Esophagus muscularis mucosa (tissue), 4 donors: ENCODE measurements at regions not wholly inside any gene's neighbourhood (a gene's known extent, or its start where the extent isn't known, plus 50 kb on each side); places are given as distances from the start of the nearest gene placed in this dataset.

ENCODE experiments used
- EP300 ChIP-seq: sonication (generic); formaldehyde crosslinking; IDR thresholded peaks from one replicate; pipeline ENCODE4 v1.6.1; 2017; ENCODE audit warnings: antibody characterized with exemption
- POLR2A ChIP-seq: fragments of 450-650 bp; IDR thresholded peaks from one replicate; pipeline ENCODE4 v1.6.1; 2017; ENCODE audit warnings: antibody characterized with exemption, moderate library complexity, mild to moderate bottlenecking, low read depth
- TF ChIP-seq, protein P1 (sequence below), 3 experiments: fragments of 200-600 bp in 2 of 3; fragments of 450-650 bp in 1 of 3; sonication (generic) in 2 of 3; IDR thresholded peaks; one replicate each; pipeline ENCODE4 v1.5.1; 2017 to 2019; ENCODE audit warnings: antibody characterized with exemption in 3 of 3, mild to moderate bottlenecking in 2 of 3, moderate library complexity in 1 of 3

DNA sequence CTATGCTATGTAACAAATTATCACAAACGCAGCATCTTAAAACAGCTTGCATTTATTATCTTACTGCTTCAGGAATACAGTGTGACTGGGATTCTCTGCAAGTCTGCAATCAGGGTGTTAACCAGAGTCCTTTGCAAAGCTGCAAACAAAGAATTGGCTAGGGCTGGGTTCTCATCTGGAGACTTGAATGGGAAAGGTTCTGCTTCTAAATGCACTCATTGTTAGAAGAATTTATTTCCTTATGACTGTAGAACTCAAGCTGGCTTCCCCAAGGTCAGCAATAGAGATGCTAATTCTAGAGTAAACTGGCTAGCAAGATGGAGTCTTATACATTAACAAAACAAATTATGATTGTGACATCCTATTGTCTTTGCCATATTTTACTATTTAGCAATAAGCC is 673.7 kb downstream of the DIPK2A start:
- TF ChIP-seq POLR2A (no peak), EP300 (no peak)
- TF ChIP-seq, protein P1, sequence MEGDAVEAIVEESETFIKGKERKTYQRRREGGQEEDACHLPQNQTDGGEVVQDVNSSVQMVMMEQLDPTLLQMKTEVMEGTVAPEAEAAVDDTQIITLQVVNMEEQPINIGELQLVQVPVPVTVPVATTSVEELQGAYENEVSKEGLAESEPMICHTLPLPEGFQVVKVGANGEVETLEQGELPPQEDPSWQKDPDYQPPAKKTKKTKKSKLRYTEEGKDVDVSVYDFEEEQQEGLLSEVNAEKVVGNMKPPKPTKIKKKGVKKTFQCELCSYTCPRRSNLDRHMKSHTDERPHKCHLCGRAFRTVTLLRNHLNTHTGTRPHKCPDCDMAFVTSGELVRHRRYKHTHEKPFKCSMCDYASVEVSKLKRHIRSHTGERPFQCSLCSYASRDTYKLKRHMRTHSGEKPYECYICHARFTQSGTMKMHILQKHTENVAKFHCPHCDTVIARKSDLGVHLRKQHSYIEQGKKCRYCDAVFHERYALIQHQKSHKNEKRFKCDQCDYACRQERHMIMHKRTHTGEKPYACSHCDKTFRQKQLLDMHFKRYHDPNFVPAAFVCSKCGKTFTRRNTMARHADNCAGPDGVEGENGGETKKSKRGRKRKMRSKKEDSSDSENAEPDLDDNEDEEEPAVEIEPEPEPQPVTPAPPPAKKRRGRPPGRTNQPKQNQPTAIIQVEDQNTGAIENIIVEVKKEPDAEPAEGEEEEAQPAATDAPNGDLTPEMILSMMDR (IDR thresholded peaks at IDR 0.05) = no peak
